Body of pancreas (tissue), 4 donors: ENCODE measurements at regions not wholly inside any gene's neighbourhood (a gene's known extent, or its start where the extent isn't known, plus 50 kb on each side); places are given as distances from the start of the nearest gene placed in this dataset.

Experiments used
- POLR2A ChIP-seq, 3 donors: fragments of 450-650 bp; IDR thresholded peaks; one replicate each; pipeline ENCODE4 v1.6.1; 2016; ENCODE audit warnings: antibody characterized with exemption in 3 of 3, mild to moderate bottlenecking in 2 of 3
- TF ChIP-seq, protein P1 (sequence below), 7 experiments: fragments of 450-650 bp in 4 of 7; fragments of 200-600 bp in 3 of 7; sonication (generic) in 3 of 7; IDR thresholded peaks; one replicate each; pipeline ENCODE4 v1.5.1; 2016 to 2019; ENCODE audit warnings: antibody characterized with exemption in 7 of 7

DNA sequence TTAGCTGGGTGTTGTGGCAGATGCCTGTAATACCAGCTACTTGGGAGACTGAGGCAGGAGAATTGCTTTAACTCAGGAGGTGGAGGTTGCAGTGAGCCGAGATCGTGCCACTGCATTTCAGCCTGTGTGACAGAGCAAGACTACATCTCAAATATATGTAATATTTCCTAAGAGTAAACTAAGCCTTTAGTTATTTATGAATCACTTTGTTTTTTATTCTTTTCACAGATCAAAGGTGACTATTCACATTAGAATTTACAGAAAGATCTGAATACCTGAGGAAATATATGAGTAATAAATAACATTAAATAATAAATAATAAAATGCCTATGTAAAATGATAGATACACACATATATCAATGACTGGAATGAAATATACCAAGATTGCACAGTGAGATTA lies 630.8 kb upstream of the IMPG1 start:
- TF ChIP-seq, protein P1, sequence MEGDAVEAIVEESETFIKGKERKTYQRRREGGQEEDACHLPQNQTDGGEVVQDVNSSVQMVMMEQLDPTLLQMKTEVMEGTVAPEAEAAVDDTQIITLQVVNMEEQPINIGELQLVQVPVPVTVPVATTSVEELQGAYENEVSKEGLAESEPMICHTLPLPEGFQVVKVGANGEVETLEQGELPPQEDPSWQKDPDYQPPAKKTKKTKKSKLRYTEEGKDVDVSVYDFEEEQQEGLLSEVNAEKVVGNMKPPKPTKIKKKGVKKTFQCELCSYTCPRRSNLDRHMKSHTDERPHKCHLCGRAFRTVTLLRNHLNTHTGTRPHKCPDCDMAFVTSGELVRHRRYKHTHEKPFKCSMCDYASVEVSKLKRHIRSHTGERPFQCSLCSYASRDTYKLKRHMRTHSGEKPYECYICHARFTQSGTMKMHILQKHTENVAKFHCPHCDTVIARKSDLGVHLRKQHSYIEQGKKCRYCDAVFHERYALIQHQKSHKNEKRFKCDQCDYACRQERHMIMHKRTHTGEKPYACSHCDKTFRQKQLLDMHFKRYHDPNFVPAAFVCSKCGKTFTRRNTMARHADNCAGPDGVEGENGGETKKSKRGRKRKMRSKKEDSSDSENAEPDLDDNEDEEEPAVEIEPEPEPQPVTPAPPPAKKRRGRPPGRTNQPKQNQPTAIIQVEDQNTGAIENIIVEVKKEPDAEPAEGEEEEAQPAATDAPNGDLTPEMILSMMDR (IDR thresholded peaks at IDR 0.05): no peak
- TF ChIP-seq POLR2A (IDR thresholded peaks at IDR 0.05): no peak
